Umbilical cord (tissue), 1 donor: ENCODE measurements at regions not wholly inside any gene's neighbourhood (a gene's known extent, or its start where the extent isn't known, plus 50 kb on each side); places are given as distances from the start of the nearest gene placed in this dataset.
A peak's percentile ranks its signal among the peaks of the same experiment; 100 is the strongest.

Experiments used
- DNase-seq: peaks from one replicate; pipeline ENCODE4 v3.0.0-alpha.2; 2015; ENCODE audit warnings: low spot score

DNA sequence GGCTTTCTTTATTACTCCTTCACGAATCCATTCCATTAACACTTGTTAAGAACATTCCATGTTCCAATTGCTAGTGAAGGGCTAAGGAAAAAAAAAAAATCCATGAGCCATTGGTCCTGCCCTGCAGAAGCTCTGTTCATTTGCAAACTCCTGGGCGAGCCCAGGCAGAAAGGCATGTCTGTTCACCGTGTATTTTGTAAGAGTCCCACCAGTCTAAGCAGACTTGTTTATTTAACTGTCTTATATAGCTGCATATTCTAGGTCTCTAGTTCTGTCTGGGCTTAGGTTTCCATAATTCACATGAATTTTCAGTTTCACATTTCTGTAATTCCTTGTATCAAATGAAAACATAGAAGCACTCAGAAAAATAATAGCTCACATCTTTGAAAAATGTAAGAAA is 97.4 kb upstream of the POU2AF2 start:
- peak; percentile 13 for DNase-seq

DNA sequence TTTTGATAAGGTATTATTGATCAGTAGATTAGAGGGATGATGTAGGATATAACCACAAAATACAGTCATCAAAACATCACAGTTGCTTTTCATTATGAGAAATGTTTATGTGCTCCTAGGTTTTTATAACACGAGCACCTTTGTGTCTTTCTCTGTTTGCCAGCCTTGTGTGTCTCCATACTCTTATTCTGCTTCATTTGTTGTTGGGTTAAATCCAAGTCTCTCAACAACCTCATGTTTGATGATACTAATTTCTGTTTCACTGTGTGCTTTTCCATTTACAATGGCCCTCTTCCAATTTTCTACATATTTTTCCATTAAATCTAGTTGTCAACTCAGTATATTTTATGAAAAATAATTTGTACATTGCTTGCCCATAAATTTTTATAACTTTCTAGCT is 107.7 kb upstream of the POU2AF2 start:
- DNase-seq: no peak

DNA sequence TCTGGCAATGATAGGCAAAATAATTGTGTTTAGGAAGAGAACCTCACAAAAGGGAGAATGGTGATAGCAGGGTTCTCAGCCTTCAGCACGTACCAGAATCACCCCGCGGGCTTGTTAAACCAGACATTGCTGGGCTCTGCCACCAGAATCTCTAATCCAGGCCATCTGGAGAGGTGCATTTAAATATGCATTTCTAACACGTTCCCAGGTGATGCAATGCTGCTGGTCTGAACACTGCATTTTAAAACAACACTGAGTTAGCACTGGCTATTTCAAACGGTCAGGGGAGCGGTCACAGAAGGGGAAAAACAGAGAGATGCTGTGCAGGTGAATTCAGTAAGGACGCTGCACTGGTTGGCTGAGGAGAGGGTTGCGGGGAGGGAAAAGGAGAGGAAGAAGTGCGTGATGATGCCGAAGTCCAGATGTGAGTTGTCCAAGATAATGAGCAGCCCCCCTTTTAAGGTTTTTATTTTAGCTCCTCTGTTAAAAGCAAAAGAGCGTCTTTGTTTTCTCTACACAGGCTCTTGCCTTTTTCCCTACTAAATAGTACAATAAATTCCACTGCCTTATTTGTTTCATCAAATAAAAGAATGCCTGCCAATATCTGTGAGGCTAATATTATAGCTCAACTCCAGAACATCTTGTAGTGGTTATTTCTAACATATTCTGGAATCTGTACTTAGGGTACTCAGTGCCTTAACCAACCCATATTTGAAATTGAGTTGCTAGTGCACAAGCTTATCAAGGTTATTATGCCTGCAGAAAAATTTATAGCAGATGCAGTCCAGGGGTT is 109.6 kb upstream of the POU2AF2 start:
- DNase-seq: no peak

DNA sequence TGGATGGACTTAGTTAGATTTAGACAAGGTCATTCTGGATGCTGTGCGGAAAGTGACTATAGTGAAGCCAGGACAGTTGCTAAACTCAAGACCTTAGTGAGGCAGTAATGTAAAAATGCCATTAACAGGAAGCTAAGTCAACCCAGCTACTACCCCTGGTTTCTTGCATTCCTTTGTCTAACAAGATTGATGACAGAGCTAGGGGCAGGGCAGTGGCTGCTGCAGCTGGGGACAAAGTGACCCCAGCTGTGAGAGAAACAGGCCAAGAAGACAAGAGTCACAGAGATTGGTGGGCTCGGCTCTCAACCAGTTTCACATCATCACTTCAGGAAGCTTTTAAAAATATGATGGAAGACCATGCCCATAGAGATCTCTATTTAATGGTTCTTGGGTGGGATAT is 110.4 kb upstream of the POU2AF2 start:
- no peak for DNase-seq

DNA sequence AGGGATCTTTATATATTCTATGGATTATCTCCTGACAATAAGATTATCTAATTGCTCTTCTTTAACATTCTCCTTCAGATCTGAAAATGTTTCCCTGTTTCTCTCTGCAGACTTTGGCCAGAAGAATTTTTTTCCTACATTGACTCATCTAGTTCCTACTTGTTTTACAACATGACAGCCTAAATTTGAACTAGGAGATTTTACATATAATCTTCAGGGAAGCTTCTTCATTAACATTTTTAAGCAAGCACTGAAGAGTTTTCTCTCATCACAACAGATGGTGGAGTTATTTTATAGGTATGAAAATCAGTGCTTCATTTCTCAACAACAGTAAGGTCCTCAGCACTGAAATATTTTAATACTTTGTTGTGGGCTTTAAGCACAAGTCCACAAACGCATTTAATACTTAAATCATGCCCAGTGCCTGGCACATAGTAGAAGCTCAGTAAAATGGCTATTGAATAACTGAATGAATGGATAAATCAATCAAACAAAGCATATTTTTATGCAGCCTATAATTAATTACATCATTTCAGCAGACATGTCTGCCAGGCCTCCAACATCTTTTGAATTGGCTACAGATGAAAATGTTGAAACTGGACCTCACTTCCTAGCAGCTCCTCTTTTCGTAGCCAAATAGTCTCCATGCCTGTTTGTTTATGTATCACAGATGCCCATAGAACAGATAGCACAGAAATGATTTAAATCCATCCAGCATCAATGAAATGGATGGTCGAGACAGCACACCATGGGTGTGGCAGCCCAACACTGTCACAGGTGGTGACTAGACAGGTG is 117.3 kb upstream of the POU2AF2 start:
- DNase-seq: no peak

DNA sequence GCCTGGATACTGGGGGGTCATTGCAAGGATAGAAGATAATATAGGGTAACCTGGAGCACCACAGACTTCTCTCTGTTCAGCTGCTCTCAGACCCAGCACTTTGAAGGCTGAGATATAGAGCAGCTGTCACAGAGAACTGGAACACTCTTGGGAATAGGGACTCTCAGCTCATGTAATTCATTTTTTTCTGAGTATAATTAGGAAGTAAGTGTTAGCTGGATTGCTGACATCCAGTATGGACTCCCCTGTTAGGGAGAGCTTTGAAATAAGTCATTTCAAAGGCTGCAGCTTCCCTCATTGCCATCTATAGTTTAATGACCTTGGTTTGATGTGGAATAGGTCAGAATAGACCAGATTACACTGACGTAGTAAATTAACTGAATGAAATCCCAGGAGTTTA is 120.8 kb upstream of the POU2AF2 start:
- no peak for DNase-seq

DNA sequence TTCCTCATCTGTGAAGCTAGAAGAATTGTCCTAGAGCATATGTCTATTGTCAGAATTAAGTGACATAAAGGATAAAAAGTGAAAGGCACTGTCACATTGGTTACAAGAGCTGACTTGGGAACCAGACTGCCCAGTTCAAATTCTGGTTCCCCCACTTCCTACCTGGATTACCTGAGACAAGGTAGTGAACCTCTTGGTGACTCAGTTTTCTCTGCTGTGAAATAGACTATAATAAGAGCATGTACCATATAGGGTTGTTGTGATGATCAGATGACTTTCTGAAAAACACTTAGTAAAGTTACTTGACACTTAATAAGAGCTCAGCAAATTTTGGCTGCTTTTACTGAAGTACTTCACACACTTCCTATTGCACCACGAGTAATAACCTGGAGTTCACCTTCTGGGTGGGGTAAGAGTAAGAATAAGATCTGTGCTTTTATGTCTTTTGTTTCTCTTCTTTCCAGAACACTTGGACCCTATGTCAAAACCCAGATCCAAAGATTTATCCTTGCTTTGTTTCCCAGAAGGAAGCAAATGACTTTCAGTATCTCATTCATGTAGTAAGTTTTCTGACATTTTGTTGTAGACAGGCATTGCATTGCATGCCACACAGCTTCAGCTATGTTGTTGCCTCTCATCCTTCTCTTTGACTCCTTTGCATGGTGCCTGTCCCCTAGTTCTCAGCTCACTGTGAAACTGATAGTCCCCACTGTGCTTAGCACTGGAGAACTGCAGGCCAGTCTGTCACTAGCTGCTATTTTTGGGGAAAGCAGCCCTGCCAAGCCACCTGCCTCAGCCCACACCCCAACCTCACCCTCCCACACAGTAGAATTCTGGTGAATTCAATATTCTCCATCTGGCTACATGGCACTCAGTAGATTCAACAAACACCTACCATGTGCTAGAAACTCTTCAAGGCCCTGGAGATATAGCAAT is 121.8 kb upstream of the POU2AF2 start:
- no peak for DNase-seq

DNA sequence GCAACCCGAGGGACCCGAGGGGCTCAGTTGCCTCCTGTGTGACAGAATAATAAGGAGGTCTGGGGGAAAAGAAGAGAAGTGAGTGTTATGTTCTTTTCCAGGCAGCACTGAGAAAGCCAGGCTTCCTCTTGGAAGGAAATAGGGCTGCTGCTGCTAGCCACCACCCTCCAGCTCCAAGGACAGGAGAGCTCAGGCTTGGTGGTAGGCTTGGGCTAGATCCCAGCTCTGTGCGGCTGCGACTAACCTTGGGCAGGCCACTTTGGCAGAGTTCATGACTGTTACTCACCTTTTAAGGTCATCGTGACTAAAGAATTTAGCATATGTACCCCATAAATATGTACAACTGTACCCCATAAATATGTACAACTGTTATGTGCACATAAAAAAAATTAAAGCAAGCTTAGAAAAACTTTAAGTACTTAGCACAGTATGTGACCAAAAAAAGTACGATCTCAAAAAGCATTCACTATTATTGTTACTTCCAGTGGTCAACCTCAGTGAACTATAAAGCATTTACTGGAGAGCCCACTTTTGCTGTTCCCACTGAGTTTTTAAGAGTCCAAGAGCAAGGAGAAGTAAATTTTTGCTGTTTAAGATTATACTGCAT is 124.7 kb upstream of the POU2AF2 start:
- DNase-seq: no peak

DNA sequence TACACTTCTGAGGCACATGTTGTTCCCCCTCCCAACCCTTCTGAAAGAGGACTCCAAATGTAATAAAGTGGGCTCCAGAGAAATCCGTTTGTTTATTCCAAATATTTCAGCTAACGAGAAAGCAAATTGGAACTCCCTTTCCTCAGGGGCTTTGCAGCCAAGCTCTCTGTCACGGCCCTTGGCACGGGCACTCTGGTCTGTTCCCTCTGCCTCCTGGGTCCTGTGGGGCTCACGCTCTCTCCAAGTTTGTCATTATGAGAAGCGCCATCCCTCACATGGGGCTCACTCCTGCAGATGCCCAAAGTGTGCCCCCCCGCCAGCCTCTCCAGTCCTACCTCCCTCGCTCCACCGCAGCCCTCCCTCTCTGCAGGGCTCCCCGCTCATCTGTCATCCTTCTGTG is 125.4 kb upstream of the POU2AF2 start:
- no peak for DNase-seq

DNA sequence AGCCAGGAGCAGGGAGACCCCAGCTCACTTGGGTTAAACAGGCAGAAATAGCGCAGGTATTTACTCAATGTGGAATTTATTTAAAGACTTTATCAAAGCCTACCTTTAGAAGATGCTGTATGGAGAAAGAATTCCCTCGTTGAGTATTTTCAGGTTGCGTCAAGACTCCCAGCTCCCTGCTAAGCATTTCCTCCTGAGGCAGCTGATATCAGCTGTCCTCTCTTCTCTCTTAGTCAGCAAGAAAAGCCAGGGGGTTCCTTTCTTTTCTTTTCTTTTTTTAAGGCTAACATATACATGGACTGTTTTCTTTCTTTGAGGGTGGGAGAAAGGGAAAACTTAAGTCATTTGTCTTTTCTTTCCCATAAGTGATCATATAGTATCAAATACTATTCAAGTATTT is 125.8 kb upstream of the POU2AF2 start:
- no peak for DNase-seq

DNA sequence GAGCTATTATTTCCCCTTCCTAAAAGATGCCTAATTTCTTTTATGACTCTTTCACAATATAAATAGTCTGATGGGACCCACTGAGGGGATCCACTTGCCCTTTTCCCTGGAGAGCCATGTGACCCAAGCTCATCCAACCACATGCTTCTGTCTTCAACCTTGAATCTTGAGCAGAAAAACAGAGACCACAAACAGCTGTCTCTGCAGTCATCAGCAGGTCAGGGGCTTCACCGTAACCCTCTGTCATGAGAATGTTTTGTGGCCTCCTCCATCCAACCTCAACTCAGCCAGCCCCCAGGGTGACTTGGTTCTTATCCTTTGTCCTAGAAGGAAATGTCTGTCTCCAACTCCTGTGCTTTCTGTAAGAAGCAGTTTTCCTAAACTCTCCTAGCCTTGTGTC is 129.6 kb upstream of the POU2AF2 start:
- no peak for DNase-seq

DNA sequence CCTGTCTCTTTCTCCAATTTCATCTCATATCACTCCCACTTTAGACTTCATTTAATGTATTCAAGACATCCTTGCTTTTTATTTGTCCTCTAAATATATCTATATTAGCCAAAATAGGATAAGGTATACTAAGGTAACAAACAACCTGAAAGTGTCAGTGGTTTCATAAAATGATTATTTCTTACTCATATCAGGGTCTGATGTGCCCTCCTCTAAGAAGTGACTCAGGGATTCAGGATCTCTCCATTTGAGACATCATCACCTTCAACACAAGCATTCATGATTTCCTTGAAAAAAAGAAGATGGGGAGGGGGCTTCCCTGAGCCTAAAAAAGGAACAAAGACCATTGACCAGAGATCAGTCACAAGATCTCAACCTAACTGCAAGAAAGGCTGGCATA is 131.4 kb upstream of the POU2AF2 start:
- DNase-seq: no peak

DNA sequence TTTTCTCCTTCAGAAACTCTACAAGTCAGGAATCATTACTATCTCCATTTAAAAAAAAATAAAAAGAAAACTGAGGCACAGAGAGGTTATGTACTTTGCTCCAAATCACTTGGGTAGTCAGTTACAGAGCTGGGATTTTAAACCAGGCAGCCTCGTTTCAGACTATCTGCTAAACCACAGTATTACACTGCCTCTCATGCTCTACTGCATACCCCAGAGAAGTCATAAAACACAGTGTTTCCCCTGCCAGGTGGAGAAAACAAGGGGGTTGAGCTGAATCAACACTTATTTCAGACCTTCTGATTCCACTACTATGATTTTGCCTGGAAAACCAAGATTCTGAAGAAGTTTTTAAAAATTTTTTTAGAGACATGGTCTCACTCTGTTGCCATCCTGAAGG is 132.9 kb upstream of the POU2AF2 start:
- no peak for DNase-seq

DNA sequence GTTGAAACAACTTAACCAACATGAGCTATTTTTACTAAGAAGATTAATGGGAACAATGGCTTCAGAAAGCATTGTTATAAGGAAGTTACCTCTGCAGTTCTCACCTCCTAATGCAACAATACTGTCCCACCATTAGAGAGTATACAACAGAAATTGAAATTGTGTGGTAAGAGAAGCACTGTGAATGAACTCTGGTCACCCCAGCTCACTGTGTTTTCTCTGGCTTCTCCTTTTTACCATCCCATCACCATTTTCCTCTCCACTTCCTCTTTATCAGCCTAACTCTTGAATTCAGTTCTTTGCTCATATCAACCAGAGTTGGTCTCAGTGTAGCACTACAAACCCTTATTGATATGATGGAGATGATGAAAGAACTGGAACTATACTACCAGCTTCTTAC is 138.0 kb upstream of the POU2AF2 start:
- no peak for DNase-seq

DNA sequence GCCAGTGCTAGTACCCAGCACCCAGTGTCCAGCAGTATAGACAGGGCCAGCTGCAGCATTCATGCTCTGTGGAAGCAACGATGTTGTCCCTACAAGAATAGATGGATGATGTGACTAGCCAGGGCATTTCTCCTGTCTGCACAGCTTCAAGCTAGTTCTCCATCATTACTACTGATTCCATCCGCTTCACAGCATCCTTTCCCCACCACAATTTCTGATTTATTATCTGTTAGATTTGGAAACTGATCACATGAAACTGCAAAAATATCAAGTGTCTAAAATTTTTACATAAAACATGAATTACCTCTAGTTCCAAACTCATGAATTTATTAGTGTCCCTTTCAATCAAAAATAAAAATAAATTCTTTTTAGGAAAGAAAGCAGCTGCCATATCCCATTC is 138.9 kb upstream of the POU2AF2 start:
- DNase-seq: no peak

DNA sequence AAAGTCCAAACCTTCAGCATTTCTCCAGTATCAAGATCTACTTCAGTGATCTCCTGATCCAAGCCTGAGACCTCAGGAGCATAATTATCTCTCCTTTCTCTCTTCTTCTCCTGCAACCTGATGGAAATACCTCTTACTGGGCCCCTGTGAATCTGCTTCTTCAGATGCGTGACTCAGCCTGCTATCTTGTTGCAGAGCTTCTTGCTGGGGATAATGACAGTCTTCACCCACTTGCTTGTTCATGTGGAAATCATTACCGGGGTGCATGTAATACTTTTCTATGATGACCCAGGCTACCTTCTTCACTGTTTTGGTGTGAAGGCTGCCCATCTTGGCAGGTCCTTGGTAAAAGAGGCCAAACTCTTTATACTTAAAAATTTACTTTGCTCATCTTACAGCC is 140.0 kb upstream of the POU2AF2 start:
- peak; percentile 68 for DNase-seq

DNA sequence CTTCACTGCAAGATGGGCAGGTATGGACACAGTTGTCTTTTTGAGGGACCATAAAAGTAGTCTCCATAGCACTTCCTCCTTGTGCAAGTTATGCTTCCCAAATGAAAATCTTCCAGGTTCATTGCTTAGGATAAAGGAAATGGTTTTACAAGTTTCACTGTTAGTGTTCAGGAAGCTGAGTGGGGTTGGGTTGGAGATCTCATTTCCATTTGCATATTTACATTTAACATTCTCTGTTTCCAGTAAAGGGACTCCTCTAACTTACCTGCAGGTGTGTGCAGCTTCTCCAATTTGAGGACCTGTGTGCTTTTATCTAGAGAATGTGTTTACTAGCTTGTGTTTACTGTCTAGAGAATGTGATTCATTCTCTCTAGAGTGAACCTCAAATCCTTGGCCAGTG is 141.3 kb upstream of the POU2AF2 start:
- no peak for DNase-seq

DNA sequence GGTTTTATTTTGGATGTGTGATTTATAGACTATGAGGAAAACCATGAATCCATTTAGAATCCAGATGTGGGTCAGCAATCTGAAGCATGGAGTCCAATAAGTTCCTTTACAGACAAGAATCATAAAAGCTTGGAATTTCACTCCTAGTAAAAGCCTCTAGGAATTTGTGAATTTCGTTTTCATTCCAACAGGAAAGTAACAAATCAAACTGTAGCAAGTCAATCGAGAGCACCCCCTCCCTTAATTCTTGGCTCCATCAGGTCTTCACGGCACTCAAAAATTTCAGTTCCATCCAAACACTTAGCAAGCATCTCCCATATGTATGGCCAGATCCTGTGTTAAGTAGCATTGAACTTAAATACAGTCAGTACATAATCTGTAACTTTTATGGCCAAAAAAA is 143.6 kb upstream of the POU2AF2 start:
- peak; percentile 41 for DNase-seq

DNA sequence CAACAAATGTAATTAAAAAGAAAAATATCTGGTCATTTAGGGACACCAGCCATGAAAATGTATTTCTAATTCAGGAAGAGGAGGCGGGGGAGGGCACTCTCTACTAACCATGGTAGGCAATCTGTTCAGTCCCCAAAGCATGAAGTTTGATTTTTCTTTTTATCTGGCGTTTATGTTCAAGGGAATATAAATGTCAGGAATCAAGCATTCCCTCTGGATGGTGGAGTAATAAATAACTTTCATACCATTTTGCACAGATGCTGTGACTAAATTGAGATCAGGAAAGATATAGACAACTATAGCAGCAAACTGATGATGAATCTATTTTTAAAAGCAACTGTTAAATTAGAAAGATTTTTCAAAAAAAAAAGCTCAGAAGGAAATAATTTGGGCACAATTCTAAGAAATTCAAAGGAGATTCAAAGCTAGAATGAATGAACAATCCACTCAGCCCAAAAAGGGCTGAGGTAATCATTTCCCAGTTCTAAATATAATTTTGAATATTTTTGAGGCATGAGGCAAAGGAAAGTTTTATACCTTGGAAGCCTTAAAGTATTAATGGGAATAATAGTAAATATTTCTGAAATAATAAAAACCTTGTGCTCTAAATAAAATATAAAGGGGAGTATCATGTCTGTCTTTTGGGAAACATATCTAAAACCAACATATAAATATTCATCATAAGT is 146.4 kb upstream of the POU2AF2 start:
- DNase-seq: no peak

DNA sequence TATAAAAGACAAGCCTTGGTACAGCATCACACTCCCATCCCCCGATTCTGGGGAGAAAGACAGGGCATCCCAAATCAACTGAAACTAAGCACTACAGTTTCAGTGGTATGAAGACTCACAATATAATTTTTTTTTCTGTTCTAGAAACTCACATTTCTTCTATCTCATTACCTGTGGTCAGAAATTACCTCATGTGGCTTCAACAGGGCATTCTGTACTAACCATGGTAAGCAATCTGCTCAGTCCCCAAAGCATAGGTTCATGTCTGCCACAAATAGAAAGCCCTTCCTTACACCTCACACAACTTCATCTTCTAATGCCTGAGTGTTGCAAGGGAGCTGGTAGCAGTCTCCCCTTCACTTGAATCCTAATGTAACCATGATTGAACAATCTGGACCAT is 147.4 kb upstream of the POU2AF2 start:
- DNase-seq: no peak

DNA sequence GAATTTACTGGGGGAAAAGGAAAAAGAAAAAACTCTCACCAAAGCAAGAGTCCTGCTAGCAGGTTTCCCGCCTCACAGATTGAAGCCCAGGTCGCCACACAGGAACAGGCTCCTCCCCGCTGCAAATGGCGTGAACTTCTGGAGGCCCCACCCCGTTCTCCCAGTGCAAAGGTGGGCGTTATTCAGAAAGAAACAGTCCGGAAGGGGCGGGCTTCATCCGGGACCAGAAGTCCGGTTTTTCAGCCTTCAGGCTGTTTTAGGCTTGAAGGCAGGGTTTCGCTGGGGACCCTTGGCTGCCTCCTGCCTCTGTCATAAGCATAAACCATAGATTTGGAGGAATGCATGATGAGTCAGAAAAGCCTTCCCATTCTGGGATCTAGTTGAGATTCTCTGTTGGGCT is 148.3 kb upstream of the POU2AF2 start:
- peak; percentile 78 for DNase-seq
